GM10248 (cell line): ENCODE measurements at regions not wholly inside any gene's neighbourhood (a gene's known extent, or its start where the extent isn't known, plus 50 kb on each side); places are given as distances from the start of the nearest gene placed in this dataset.

Experiments
- CTCF ChIA-PET: fragments of 300-600 bp; sonication (Branson Sonifier 250); formaldehyde crosslinking; extraction: SDS; loops from one replicate; lab custom pipeline; 2021; ENCODE audit warnings: antibody characterized with exemption; lab: Yijun Ruan, JAX
- POLR2A ChIA-PET: fragments of 350-650 bp; sonication (Branson Sonifier 250); formaldehyde crosslinking; extraction: SDS; loops from one replicate; lab custom pipeline; 2020; ENCODE audit warnings: antibody characterized with exemption; lab: Yijun Ruan, JAX
- DNase-seq: peaks from one replicate; pipeline ENCODE4 v3.0.0; 2012; ENCODE audit errors: extremely low spot score
- TF ChIP-seq, protein P1 (sequence below): IDR thresholded peaks from 2 replicates; pipeline ENCODE4 v1.5.1; 2012; ENCODE audit warnings: mild to moderate bottlenecking, low read depth; ENCODE audit errors: extremely low read depth, missing control alignments, control extremely low read depth

DNA sequence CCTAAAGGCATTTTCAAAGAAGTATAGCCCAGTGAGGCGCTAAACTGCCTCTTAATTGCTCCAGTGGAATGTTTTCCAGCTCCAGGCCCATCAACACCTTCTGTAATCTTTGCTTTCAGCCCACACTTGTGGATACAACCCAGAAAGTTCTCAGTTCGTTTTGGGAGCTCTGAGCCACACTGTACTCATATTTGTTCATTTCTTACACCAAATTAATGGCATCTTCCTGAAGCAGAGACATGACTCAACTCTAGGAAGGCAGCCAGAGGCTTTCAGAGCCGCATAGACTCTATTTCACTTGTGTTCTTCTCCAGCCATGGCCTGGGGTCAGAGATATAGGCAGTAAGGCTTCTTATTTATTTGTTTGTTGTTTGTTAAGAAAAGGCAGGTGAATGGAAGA is 175.5 kb upstream of the NCAM1 start:
- ChIA-PET CTCF (no interaction called here), POLR2A (no interaction called here)
- DNase-seq: no peak
- TF ChIP-seq, protein P1, sequence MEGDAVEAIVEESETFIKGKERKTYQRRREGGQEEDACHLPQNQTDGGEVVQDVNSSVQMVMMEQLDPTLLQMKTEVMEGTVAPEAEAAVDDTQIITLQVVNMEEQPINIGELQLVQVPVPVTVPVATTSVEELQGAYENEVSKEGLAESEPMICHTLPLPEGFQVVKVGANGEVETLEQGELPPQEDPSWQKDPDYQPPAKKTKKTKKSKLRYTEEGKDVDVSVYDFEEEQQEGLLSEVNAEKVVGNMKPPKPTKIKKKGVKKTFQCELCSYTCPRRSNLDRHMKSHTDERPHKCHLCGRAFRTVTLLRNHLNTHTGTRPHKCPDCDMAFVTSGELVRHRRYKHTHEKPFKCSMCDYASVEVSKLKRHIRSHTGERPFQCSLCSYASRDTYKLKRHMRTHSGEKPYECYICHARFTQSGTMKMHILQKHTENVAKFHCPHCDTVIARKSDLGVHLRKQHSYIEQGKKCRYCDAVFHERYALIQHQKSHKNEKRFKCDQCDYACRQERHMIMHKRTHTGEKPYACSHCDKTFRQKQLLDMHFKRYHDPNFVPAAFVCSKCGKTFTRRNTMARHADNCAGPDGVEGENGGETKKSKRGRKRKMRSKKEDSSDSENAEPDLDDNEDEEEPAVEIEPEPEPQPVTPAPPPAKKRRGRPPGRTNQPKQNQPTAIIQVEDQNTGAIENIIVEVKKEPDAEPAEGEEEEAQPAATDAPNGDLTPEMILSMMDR: no peak

DNA sequence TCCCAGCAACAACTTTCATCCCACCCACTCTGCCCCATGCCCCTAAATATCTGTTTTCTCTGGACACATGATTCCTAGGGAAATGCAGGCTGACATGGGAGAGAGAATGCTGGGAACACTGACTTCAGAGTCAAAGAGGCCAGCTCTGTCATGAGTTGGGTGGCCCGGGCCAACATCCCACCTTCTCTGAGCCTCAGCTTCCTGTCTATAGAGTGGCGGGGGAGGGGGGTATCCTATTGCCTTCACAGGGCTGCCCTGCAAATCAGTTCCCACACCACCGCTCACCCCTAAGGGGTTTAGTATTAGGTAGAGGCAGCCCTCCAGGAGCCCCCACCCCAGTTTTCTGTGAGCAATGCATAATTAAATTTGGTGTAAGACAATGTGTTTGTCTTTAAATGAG is 175.0 kb upstream of the NCAM1 start:
- ChIA-PET POLR2A (no interaction called here), CTCF (interaction anchor here (0.8 to 1.4 kb wide), 3 partner anchors 9 to 231 kb away, joined by 3 to 4 read pairs (median 3); no protein-coding TSS in a partner anchor)
- TF ChIP-seq, protein P1: no peak
- DNase-seq: no peak

DNA sequence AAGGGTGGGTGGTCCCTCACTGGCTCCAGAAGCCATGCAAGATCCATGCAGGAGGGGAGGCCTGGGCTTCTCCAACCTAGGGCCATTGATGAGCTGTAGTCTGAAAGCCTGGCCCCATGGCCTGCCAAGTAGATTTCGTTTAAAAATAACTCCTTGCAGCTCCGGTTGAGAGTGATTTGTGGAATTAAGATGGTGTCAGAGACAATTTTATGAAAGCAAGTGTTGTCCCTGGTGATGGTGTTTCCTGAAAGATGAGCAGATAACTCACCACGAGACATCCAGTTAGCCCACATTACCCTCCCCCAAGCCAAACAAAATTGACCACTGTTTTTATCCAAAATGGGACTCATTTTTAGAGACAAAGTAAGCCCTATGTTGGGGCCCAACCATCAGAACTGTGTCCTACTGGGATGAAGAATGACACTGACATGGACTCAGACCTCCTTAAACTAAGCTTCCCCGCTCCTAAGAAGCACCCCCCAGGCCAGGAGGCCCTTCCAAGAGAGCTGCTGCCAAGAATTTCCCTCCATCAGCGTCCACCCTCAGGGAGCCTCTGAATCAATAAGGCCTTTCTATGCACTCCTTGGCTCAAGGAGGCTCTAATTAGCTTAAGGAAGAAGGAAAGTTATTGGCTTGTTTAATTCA is 174.2 kb upstream of the NCAM1 start:
- CTCF ChIA-PET: interaction anchor here (0.8 to 1.4 kb wide), 4 partner anchors 8 to 232 kb away, joined by 3 to 4 read pairs (median 4); no protein-coding TSS in a partner anchor

DNA sequence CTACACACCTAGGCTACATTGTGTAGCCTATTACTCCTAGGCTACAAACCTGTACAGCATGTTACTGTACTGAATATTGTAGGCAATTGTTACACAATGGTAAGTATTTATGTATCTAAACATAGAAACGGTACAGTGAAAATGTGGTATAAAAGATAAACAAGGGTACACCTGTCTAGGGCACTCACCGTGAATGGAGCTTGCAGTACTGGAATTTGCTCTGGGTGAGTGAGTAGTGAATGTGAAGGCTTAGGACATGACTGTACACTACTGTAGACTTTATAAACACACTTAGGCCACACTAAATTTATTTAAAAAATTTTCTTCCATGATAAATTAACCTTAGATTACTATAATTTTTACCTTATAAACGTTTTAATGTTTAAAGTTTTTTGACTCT is 171.7 kb upstream of the NCAM1 start:
- ChIA-PET POLR2A (no interaction called here), CTCF (interaction anchor here (1.7 kb wide), 1 partner anchor 201 kb away, joined by 7 read pairs; no protein-coding TSS in a partner anchor)
- TF ChIP-seq, protein P1: no peak
- no peak for DNase-seq

More for the DNA sequence above, 174.2 kb upstream of the NCAM1 start:
- POLR2A ChIA-PET: no interaction called here
- DNase-seq: no peak
- TF ChIP-seq, protein P1: no peak

DNA sequence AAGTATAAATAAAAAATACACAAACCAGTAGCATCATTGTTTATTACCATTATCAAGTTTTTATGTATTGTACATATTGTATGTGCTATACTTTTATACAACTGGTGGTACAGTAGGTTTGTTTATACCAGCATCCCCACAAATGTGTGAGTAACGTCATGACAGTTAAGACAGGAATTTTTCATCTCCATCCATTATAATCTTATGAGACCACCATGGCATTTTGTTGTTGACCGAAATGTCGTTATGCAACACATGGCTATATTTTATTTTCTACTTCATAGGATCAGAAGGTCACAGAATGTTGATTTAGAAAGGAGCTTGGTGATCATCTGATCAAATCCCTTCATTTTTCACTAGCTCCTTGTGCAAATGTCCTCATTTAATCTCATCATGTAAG is 170.9 kb upstream of the NCAM1 start:
- DNase-seq: no peak
- ChIA-PET CTCF (interaction anchor here (1.7 kb wide), 1 partner anchor 202 kb away, joined by 7 read pairs; no protein-coding TSS in a partner anchor), POLR2A (no interaction called here)
- TF ChIP-seq, protein P1: no peak

DNA sequence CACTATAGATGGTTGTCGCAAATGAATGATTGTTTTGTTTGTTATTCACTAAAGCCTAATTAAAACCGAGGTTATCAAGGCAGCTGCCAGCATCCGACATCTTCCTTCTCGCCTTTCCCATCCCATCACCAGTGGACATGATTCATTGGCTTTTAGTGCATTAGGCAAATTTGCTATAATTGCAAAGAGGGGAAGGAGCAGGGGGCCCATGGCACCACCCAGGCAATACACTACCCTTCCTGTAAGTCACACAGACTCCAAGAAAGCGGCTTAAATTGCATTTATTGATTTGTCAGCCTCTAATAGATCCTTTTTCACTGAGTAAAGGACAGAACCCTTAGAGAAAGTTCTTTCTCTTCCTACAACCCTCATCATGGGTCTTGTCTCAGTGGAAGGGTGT is 169.2 kb upstream of the NCAM1 start:
- no peak for DNase-seq
- TF ChIP-seq, protein P1: no peak
- POLR2A ChIA-PET: no interaction called here
- CTCF ChIA-PET: no interaction called here
